ENCODE measurements at regions not wholly inside any gene's neighbourhood (a gene's known extent, or its start where the extent isn't known, plus 50 kb on each side); places are given as distances from the start of the nearest gene placed in this dataset.
"Not testable (repeated sequence)": the region's sequence is repeated elsewhere in the genome, so short reads cannot be mapped to it uniquely, and the experiment has no call there.

GRCh38 chr10:8688881-8689280, 634.4 kb downstream of the GATA3 start:
- no peak for DNase-seq (ENCODE audit: low spot score)
- intact Hi-C loops (cut with DNase I) = no loop called here

GRCh38 chr10:8691498-8692017, 637.1 kb downstream of the GATA3 start:
- intact Hi-C loops (cut with DNase I) = no loop called here
- no peak for DNase-seq (ENCODE audit: low spot score)

GRCh38 chr10:8693635-8694034, 639.1 kb downstream of the GATA3 start:
- intact Hi-C loops (cut with DNase I); DNase-seq (ENCODE audit: low spot score): not testable (repeated sequence)

- DNase-seq (ENCODE audit: low spot score) = no peak
- intact Hi-C loops (cut with DNase I) = no loop called here
Measured at GRCh38 chr10:8696746-8697145, 642.3 kb downstream of the GATA3 start.

- no peak for DNase-seq (ENCODE audit: low spot score)
- intact Hi-C loops (cut with DNase I) = no loop called here
Measured at GRCh38 chr10:8700689-8701088, 646.2 kb downstream of the GATA3 start.

- no peak for DNase-seq (ENCODE audit: low spot score)
- intact Hi-C loops (cut with DNase I) = no loop called here
Measured at GRCh38 chr10:8702181-8702580, 647.7 kb downstream of the GATA3 start.

GRCh38 chr10:8705415-8705814, 650.9 kb downstream of the GATA3 start:
- intact Hi-C loops (cut with DNase I) = no loop called here
- no peak for DNase-seq (ENCODE audit: low spot score)

- intact Hi-C loops (cut with DNase I) = no loop called here
- no peak for DNase-seq (ENCODE audit: low spot score)
Measured at GRCh38 chr10:8712656-8713055, 658.2 kb downstream of the GATA3 start.

- DNase-seq (ENCODE audit: low spot score) = no peak
- intact Hi-C loops (cut with DNase I) = no loop called here
Measured at GRCh38 chr10:8719971-8720370, 665.5 kb downstream of the GATA3 start.

- intact Hi-C loops (cut with DNase I) = no loop called here
- DNase-seq (ENCODE audit: low spot score) = no peak
Measured at GRCh38 chr10:8721650-8722049, 667.2 kb downstream of the GATA3 start.

GRCh38 chr10:8722835-8723234, 668.3 kb downstream of the GATA3 start:
- intact Hi-C loops (cut with DNase I) = no loop called here
- no peak for DNase-seq (ENCODE audit: low spot score)

- intact Hi-C loops (cut with DNase I) = no loop called here
- DNase-seq (ENCODE audit: low spot score) = no peak
Measured at GRCh38 chr10:8725343-8725742, 670.9 kb downstream of the GATA3 start.

- intact Hi-C loops (cut with DNase I) = no loop called here
- no peak for DNase-seq (ENCODE audit: low spot score)
Measured at GRCh38 chr10:8726084-8726778, 671.7 kb downstream of the GATA3 start.

GRCh38 chr10:8726779-8727084, 672.2 kb downstream of the GATA3 start:
- intact Hi-C loops (cut with DNase I) = no loop called here
- DNase-seq (ENCODE audit: low spot score) = no peak

GRCh38 chr10:8731121-8732095, 676.9 kb downstream of the GATA3 start:
- intact Hi-C loops (cut with DNase I) = no loop called here
- no peak for DNase-seq (ENCODE audit: low spot score)

- no peak for DNase-seq (ENCODE audit: low spot score)
- intact Hi-C loops (cut with DNase I) = no loop called here
Measured at GRCh38 chr10:8738987-8739386, 684.5 kb downstream of the GATA3 start.

- no peak for DNase-seq (ENCODE audit: low spot score)
- intact Hi-C loops (cut with DNase I) = no loop called here
Measured at GRCh38 chr10:8752146-8752843, 697.8 kb downstream of the GATA3 start.

- DNase-seq (ENCODE audit: low spot score) = no peak
- intact Hi-C loops (cut with DNase I) = no loop called here
Measured at GRCh38 chr10:8758029-8758428, 703.5 kb downstream of the GATA3 start.

GRCh38 chr10:8766899-8767298, 712.4 kb downstream of the GATA3 start:
- intact Hi-C loops (cut with DNase I) = no loop called here
- no peak for DNase-seq (ENCODE audit: low spot score)

GRCh38 chr10:8767591-8767990, 713.1 kb downstream of the GATA3 start:
- DNase-seq (ENCODE audit: low spot score) = no peak
- intact Hi-C loops (cut with DNase I) = no loop called here

All from cardiac septum (tissue), 1 donor.